Panc1 (cell line): ENCODE measurements at regions not wholly inside any gene's neighbourhood (a gene's known extent, or its start where the extent isn't known, plus 50 kb on each side); places are given as distances from the start of the nearest gene placed in this dataset.

Source experiments
- ATAC-seq: fragments of 200-7000 bp; cut with Tn5 transposase; 2 replicates; pipeline ENCODE4 v1.9.1; 2020; ENCODE audit warnings: mild to moderate bottlenecking, moderate library complexity
- BruUV-seq: library from RNA; stranded (reverse); fragments of 400-500 nt; replicated peaks from 2 replicates; lab custom pipeline; 2021; lab: Mats Ljungman, UMichigan
- CTCF ChIA-PET: fragments of 300-600 bp; sonication (Branson Sonifier 250); formaldehyde crosslinking; loops from one replicate; lab custom pipeline; 2022; ENCODE audit warnings: antibody characterized with exemption; lab: Charles Lee
- POLR2A ChIA-PET: fragments of 300-600 bp; sonication (Branson Sonifier 250); formaldehyde crosslinking; loops from one replicate; lab custom pipeline; 2022; ENCODE audit warnings: antibody characterized with exemption; lab: Charles Lee
- DNase-seq: peaks from one replicate; pipeline ENCODE4 v3.0.0-alpha.2; 2010; ENCODE audit warnings: low read depth, low spot score
- H3K27ac ChIP-seq: 2 replicates; pipeline ENCODE4 v1.5.1; 2011; ENCODE audit warnings: mild to moderate bottlenecking, low read length, inconsistent platforms
- H3K27me3 ChIP-seq: fragments of 200-500 bp; sonication (Bioruptor generic); 2 replicates; pipeline ENCODE4 v1.6.0; 2014; ENCODE audit warnings: low read length, inconsistent platforms; ENCODE audit not compliant: control insufficient read depth, insufficient read depth
- H3K36me3 ChIP-seq: fragments of 200-500 bp; sonication (Bioruptor generic); 2 replicates; pipeline ENCODE4 v1.5.1; 2014; ENCODE audit warnings: inconsistent platforms, mild to moderate bottlenecking, low read length, moderate library complexity; ENCODE audit not compliant: control insufficient read depth, insufficient read depth
- H3K4me1 ChIP-seq: 2 replicates; pipeline ENCODE4 v1.5.1; 2011; ENCODE audit warnings: inconsistent platforms, mild to moderate bottlenecking, low read length, moderate library complexity; ENCODE audit not compliant: control insufficient read depth, insufficient read depth
- H3K4me3 ChIP-seq, 2 experiments: 2 replicates each; pipeline ENCODE4 v1.5.1; 2011 to 2012; ENCODE audit warnings: low read depth in 2 of 2, low read length in 2 of 2, mild to moderate bottlenecking in 2 of 2, inconsistent platforms in 1 of 2, moderate library complexity in 1 of 2
- H3K9me3 ChIP-seq: fragments of 200-500 bp; sonication (Bioruptor generic); 2 replicates; pipeline ENCODE4 v1.5.1; 2014; ENCODE audit warnings: low read depth, mild to moderate bottlenecking, inconsistent platforms, low read length, moderate library complexity; ENCODE audit not compliant: control insufficient read depth, insufficient read depth
- CTCF ChIP-seq: fragments of 450-650 bp; IDR thresholded peaks from 2 replicates; pipeline ENCODE4 v1.5.1; 2017; ENCODE audit warnings: mild to moderate bottlenecking
- POLR2AphosphoS5 ChIP-seq: IDR thresholded peaks from 2 replicates; pipeline ENCODE4 v1.6.1; 2012; ENCODE audit warnings: mild to moderate bottlenecking, low read depth, low read length, moderate library complexity
- SIN3A ChIP-seq: IDR thresholded peaks from 2 replicates; pipeline ENCODE4 v1.6.1; 2012; ENCODE audit warnings: low read depth, mild to moderate bottlenecking, low read length, moderate library complexity, borderline replicate concordance; ENCODE audit not compliant: insufficient read depth
- TCF7L2 ChIP-seq: IDR thresholded peaks from 2 replicates; pipeline ENCODE4 v1.6.1; 2011; ENCODE audit warnings: mild to moderate bottlenecking, low read depth, low read length, inconsistent platforms
- in situ Hi-C: cut with HindIII; loops from 2 replicates; pipeline ENCODE4 v1.10.0; 2016; ENCODE audit warnings: low sequenced_read_pairs, low pct_unique_long_range_greater_than_20kb
- intact Hi-C: fragments of 100-400 bp; cut with micrococcal nuclease; formaldehyde crosslinking; loops from one replicate; pipeline ENCODE4 v1.10.0; 2022; ENCODE audit not compliant: unreplicated experiment
- TF ChIP-seq, protein P1 (sequence below), 2 experiments: IDR thresholded peaks; 2 replicates each; pipeline ENCODE4 v1.6.1; 2011 to 2012; ENCODE audit warnings: low read depth in 2 of 2, control low read depth in 1 of 2, low read length in 1 of 2, mild to moderate bottlenecking in 1 of 2, moderate library complexity in 1 of 2; ENCODE audit not compliant: insufficient read depth in 1 of 2

- ATAC-seq (no peak), DNase-seq (no peak)
- in situ Hi-C loops (no loop called here), intact Hi-C loops (no loop called here)
- POLR2A ChIA-PET = no interaction called here
- no peaks in the 10 kb centered on the region for H3K4me1 ChIP-seq
- no peak overlapping the region for H3K4me3 ChIP-seq
- no peaks in the 10 kb centered on the region; the same call in 1 of the 2 replicates for H3K9me3 ChIP-seq
- CTCF ChIA-PET = no interaction called here
- BruUV-seq = no TSS peak
- TF ChIP-seq, protein P1, sequence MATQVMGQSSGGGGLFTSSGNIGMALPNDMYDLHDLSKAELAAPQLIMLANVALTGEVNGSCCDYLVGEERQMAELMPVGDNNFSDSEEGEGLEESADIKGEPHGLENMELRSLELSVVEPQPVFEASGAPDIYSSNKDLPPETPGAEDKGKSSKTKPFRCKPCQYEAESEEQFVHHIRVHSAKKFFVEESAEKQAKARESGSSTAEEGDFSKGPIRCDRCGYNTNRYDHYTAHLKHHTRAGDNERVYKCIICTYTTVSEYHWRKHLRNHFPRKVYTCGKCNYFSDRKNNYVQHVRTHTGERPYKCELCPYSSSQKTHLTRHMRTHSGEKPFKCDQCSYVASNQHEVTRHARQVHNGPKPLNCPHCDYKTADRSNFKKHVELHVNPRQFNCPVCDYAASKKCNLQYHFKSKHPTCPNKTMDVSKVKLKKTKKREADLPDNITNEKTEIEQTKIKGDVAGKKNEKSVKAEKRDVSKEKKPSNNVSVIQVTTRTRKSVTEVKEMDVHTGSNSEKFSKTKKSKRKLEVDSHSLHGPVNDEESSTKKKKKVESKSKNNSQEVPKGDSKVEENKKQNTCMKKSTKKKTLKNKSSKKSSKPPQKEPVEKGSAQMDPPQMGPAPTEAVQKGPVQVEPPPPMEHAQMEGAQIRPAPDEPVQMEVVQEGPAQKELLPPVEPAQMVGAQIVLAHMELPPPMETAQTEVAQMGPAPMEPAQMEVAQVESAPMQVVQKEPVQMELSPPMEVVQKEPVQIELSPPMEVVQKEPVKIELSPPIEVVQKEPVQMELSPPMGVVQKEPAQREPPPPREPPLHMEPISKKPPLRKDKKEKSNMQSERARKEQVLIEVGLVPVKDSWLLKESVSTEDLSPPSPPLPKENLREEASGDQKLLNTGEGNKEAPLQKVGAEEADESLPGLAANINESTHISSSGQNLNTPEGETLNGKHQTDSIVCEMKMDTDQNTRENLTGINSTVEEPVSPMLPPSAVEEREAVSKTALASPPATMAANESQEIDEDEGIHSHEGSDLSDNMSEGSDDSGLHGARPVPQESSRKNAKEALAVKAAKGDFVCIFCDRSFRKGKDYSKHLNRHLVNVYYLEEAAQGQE (IDR thresholded peaks at IDR 0.05; ENCODE audit: insufficient read depth in 1 of 2, low read depth in 2 of 2, low read length in 1 of 2) = no peak
- TF ChIP-seq SIN3A (no peak), POLR2AphosphoS5 (no peak), CTCF (no peak), TCF7L2 (no peak)
- no peaks in the 10 kb centered on the region for H3K36me3 ChIP-seq
- H3K27me3 ChIP-seq = no peaks in the 10 kb centered on the region
- no peak overlapping the region for H3K27ac ChIP-seq
These were observed 414.7 kb upstream of the ARRDC4 start for GRCh38 chr15:97545799-97546198.

GRCh38 chr15:97547381-97547780, 413.1 kb upstream of the ARRDC4 start:
- H3K4me1 ChIP-seq = no peaks in the 10 kb centered on the region
- no peak overlapping the region for H3K4me3 ChIP-seq
- H3K36me3 ChIP-seq = no peaks in the 10 kb centered on the region
- in situ Hi-C loops (no loop called here), intact Hi-C loops (no loop called here)
- H3K27me3 ChIP-seq = no peaks in the 10 kb centered on the region
- DNase-seq (no peak), ATAC-seq (no peak)
- no peak for TF ChIP-seq CTCF
- TF ChIP-seq, protein P1 (IDR thresholded peaks at IDR 0.05; ENCODE audit: insufficient read depth in 1 of 2, low read depth in 2 of 2, low read length in 1 of 2) = no peak
- TF ChIP-seq TCF7L2 = no peak
- ChIA-PET POLR2A (no interaction called here), CTCF (no interaction called here)
- no TSS peak for BruUV-seq
- H3K27ac ChIP-seq = no peak overlapping the region
- H3K9me3 ChIP-seq = no peaks in the 10 kb centered on the region; the same call in 1 of the 2 replicates
